Hepatocyte (in vitro differentiated cells): ENCODE measurements at regions not wholly inside any gene's neighbourhood (a gene's known extent, or its start where the extent isn't known, plus 50 kb on each side); places are given as distances from the start of the nearest gene placed in this dataset.

Experiments used
- DNase-seq: peaks from one replicate; pipeline ENCODE4 v3.0.0-alpha.2; 2016; ENCODE audit warnings: low spot score
- H2AFZ ChIP-seq: fragments of 200-600 bp; sonication (generic); 2 replicates; pipeline ENCODE4 v1.6.0; 2016; ENCODE audit warnings: antibody characterized with exemption, mild to moderate bottlenecking
- H3K27ac ChIP-seq: fragments of 200-600 bp; sonication (generic); 2 replicates; pipeline ENCODE4 v1.5.1; 2016; ENCODE audit warnings: mild to moderate bottlenecking
- H3K27me3 ChIP-seq: fragments of 200-600 bp; sonication (generic); 2 replicates; pipeline ENCODE4 v1.6.1; 2016
- H3K36me3 ChIP-seq: fragments of 200-600 bp; sonication (generic); replicated peaks from 2 replicates; pipeline ENCODE4 v1.5.1; 2016; ENCODE audit warnings: low read depth; ENCODE audit not compliant: insufficient read depth
- H3K4me1 ChIP-seq: fragments of 200-600 bp; sonication (generic); 2 replicates; pipeline ENCODE4 v1.5.1; 2016; ENCODE audit warnings: mild to moderate bottlenecking, moderate library complexity; ENCODE audit not compliant: insufficient read depth
- H3K4me2 ChIP-seq: fragments of 200-600 bp; sonication (generic); 2 replicates; pipeline ENCODE4 v1.6.0; 2016
- H3K4me3 ChIP-seq: fragments of 200-600 bp; sonication (generic); 2 replicates; pipeline ENCODE4 v1.5.1; 2016; ENCODE audit warnings: mild to moderate bottlenecking
- H3K79me2 ChIP-seq: fragments of 200-600 bp; sonication (generic); 2 replicates; pipeline ENCODE4 v1.6.0; 2017; ENCODE audit warnings: mild to moderate bottlenecking
- H3K9me2 ChIP-seq: fragments of 200-600 bp; sonication (generic); replicated peaks from 2 replicates; pipeline ENCODE4 v1.6.0; 2017; ENCODE audit warnings: mild to moderate bottlenecking; ENCODE audit not compliant: insufficient read depth
- H3K9me3 ChIP-seq: fragments of 200-600 bp; sonication (generic); 2 replicates; pipeline ENCODE4 v1.5.1; 2016; ENCODE audit warnings: low read depth, mild to moderate bottlenecking
- H4K20me1 ChIP-seq: fragments of 200-600 bp; sonication (generic); 2 replicates; pipeline ENCODE4 v1.6.0; 2016; ENCODE audit warnings: mild to moderate bottlenecking; ENCODE audit not compliant: insufficient read depth, poor library complexity, severe bottlenecking
- CTCF ChIP-seq: fragments of 200-600 bp; sonication (generic); IDR thresholded peaks from 2 replicates; pipeline ENCODE4 v1.5.1; 2016; ENCODE audit warnings: antibody characterized with exemption, mild to moderate bottlenecking; ENCODE audit not compliant: poor library complexity
- EZH2 ChIP-seq: fragments of 200-600 bp; sonication (generic); IDR thresholded peaks from 2 replicates; pipeline ENCODE4 v1.6.1; 2016; ENCODE audit warnings: antibody characterized with exemption, mild to moderate bottlenecking, borderline replicate concordance
- EZH2phosphoT487 ChIP-seq: fragments of 200-600 bp; sonication (generic); IDR thresholded peaks from one replicate; pipeline ENCODE4 v1.6.1; 2018; ENCODE audit warnings: antibody characterized with exemption, mild to moderate bottlenecking, low read depth, moderate library complexity; ENCODE audit not compliant: unreplicated experiment, severe bottlenecking
- whole genome bisulfite sequencing: methylation state at CpG from one replicate; pipeline ENCODE4 v1.1.6; 2016; ENCODE audit warnings: low lambda C conversion rate; ENCODE audit errors: missing lambda C conversion rate; 5-methylcytosine and 5-hydroxymethylcytosine counted together

GRCh38 chr20:7196481-7196880 is 429.0 kb downstream of the BMP2 start:
- Histone ChIP-seq H3K9me3 (no peaks in the 10 kb centered on the region), H2AFZ (no peak overlapping the region), H3K27ac (no peak overlapping the region), H3K9me2 (no peaks in the 10 kb centered on the region), H3K4me2 (no peak overlapping the region), H3K79me2 (no peaks in the 10 kb centered on the region), H3K4me3 (no peak overlapping the region), H3K4me1 (no peaks in the 10 kb centered on the region), H3K36me3 (no peaks in the 10 kb centered on the region), H4K20me1 (no peaks in the 10 kb centered on the region), H3K27me3 (no peaks in the 10 kb centered on the region)
- TF ChIP-seq CTCF (no peak), EZH2 (no peak), EZH2phosphoT487 (no peak)
- no peak for DNase-seq
- WGBS = 83% methylated on average over 1 of the region's 1 CpG

GRCh38 chr20:7199861-7200260 is 432.4 kb downstream of the BMP2 start:
- Histone ChIP-seq H3K79me2 (no peaks in the 10 kb centered on the region), H3K27me3 (no peaks in the 10 kb centered on the region), H2AFZ (no peak overlapping the region), H3K4me1 (no peaks in the 10 kb centered on the region), H4K20me1 (no peaks in the 10 kb centered on the region), H3K4me3 (no peak overlapping the region), H3K4me2 (no peak overlapping the region), H3K9me2 (no peaks in the 10 kb centered on the region), H3K9me3 (no peaks in the 10 kb centered on the region), H3K27ac (no peak overlapping the region), H3K36me3 (no peaks in the 10 kb centered on the region)
- no peak for DNase-seq
- TF ChIP-seq EZH2phosphoT487 (no peak), EZH2 (no peak), CTCF (no peak)
- WGBS = 85% methylated on average over 2 of the region's 2 CpGs

- Histone ChIP-seq H3K4me2 (no peak overlapping the region), H3K36me3 (no peaks in the 10 kb centered on the region), H3K9me3 (no peaks in the 10 kb centered on the region), H2AFZ (no peak overlapping the region), H4K20me1 (no peaks in the 10 kb centered on the region), H3K27me3 (no peaks in the 10 kb centered on the region), H3K9me2 (no peaks in the 10 kb centered on the region), H3K4me3 (no peak overlapping the region), H3K27ac (no peak overlapping the region), H3K79me2 (no peaks in the 10 kb centered on the region), H3K4me1 (no peaks in the 10 kb centered on the region)
- TF ChIP-seq EZH2 (no peak), EZH2phosphoT487 (no peak), CTCF (no peak)
- no peak for DNase-seq
- WGBS = 68% methylated on average over 6 of the region's 6 CpGs
These were observed 439.8 kb downstream of the BMP2 start for GRCh38 chr20:7207186-7207798.

GRCh38 chr20:7210910-7211309 is 443.4 kb downstream of the BMP2 start:
- Histone ChIP-seq H4K20me1 (no peaks in the 10 kb centered on the region), H3K4me1 (no peaks in the 10 kb centered on the region), H3K4me3 (no peak overlapping the region), H3K27ac (no peak overlapping the region), H3K27me3 (no peaks in the 10 kb centered on the region), H3K36me3 (no peaks in the 10 kb centered on the region), H2AFZ (no peak overlapping the region), H3K4me2 (no peak overlapping the region), H3K9me2 (no peaks in the 10 kb centered on the region), H3K9me3 (no peaks in the 10 kb centered on the region), H3K79me2 (no peaks in the 10 kb centered on the region)
- 91% methylated on average over 4 of the region's 4 CpGs for WGBS
- no peak for TF ChIP-seq EZH2
- TF ChIP-seq CTCF = no peak
- TF ChIP-seq EZH2phosphoT487 = no peak
- DNase-seq = no peak
